ENCODE measurements at regions not wholly inside any gene's neighbourhood (a gene's known extent, or its start where the extent isn't known, plus 50 kb on each side); places are given as distances from the start of the nearest gene placed in this dataset.

- ATAC-seq (ENCODE audit: insufficient read depth, low read depth), result no peak
- Histone ChIP-seq H3K36me3 (ENCODE audit: insufficient read depth, low read length) (no peaks in the 10 kb centered on the region), H3K9me3 (ENCODE audit: insufficient read depth, low read length, severe bottlenecking) (peaks cover 20% of the 10 kb centered on the region), H2AFZ (ENCODE audit: low read depth, low read length) (no peak overlapping the region), H3K4me2 (ENCODE audit: insufficient read depth, low read length) (no peak overlapping the region), H3K27ac (ENCODE audit: low read length) (no peak overlapping the region), H3K4me1 (ENCODE audit: insufficient read depth, low read length) (no peaks in the 10 kb centered on the region), H3K9ac (ENCODE audit: low read depth, low read length) (no peak overlapping the region), H3K27me3 (ENCODE audit: insufficient read depth, low read length, poor library complexity) (peaks cover 10% of the 10 kb centered on the region), H3K4me3 (ENCODE audit: low read depth in 1 of 2, low read length in 2 of 2) (no peak overlapping the region), H3K79me2 (ENCODE audit: insufficient read depth, low read length) (no peaks in the 10 kb centered on the region), H4K20me1 (ENCODE audit: insufficient read depth, low read length) (no peaks in the 10 kb centered on the region)
- no peak for DNase-seq
- TF ChIP-seq CTCF (IDR thresholded peaks at IDR 0.05; ENCODE audit: borderline replicate concordance, extremely low read depth, low read length, poor library complexity, severe bottlenecking), result no peak
- no peak for TF ChIP-seq EZH2 (IDR thresholded peaks at IDR 0.05; ENCODE audit: borderline replicate concordance, low read depth, low read length, severe bottlenecking)
Observed at GRCh38 chr3:135739779-135740178, 225.7 kb upstream of the PPP2R3A start.

- H2AFZ ChIP-seq (ENCODE audit: low read depth, low read length), result no peak overlapping the region
- no peaks in the 10 kb centered on the region for H3K79me2 ChIP-seq (ENCODE audit: insufficient read depth, low read length)
- TF ChIP-seq CTCF (IDR thresholded peaks at IDR 0.05; ENCODE audit: borderline replicate concordance, extremely low read depth, low read length, poor library complexity, severe bottlenecking) (no peak), EZH2 (IDR thresholded peaks at IDR 0.05; ENCODE audit: borderline replicate concordance, low read depth, low read length, severe bottlenecking) (no peak)
- no peak for ATAC-seq (ENCODE audit: insufficient read depth, low read depth)
- no peaks in the 10 kb centered on the region for H3K36me3 ChIP-seq (ENCODE audit: insufficient read depth, low read length)
- H3K27me3 ChIP-seq (ENCODE audit: insufficient read depth, low read length, poor library complexity), result peaks cover 10% of the 10 kb centered on the region
- H3K4me2 ChIP-seq (ENCODE audit: insufficient read depth, low read length), result no peak overlapping the region
- H3K4me1 ChIP-seq (ENCODE audit: insufficient read depth, low read length), result no peaks in the 10 kb centered on the region
- H3K27ac ChIP-seq (ENCODE audit: low read length), result no peak overlapping the region
- no peak for DNase-seq
- H4K20me1 ChIP-seq (ENCODE audit: insufficient read depth, low read length), result no peaks in the 10 kb centered on the region
- no peak overlapping the region for H3K4me3 ChIP-seq (ENCODE audit: low read depth in 1 of 2, low read length in 2 of 2)
- H3K9me3 ChIP-seq (ENCODE audit: insufficient read depth, low read length, severe bottlenecking), result peaks cover 20% of the 10 kb centered on the region
- no peak overlapping the region for H3K9ac ChIP-seq (ENCODE audit: low read depth, low read length)
Observed at GRCh38 chr3:135740211-135740610, 225.3 kb upstream of the PPP2R3A start.

DNA sequence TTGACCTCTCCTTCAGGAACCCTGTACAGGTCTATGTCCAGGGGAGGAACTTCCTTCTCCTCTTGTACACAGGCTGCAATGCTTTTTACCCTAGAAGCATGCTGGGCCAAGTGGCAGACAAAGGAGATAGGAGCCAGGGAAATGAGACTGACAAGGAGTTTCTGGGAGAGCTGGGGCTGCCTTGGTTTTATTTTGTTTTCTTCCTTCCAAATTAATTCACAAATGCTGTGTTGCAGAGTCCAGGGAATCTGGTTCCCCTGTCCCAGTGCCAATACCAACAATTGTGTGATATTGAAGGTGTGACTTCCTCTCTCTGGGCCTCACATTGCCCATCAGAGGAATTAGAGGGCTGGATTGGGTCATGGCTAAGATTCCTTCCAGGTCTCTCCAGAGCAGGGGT is 224.8 kb upstream of the PPP2R3A start:
- no peaks in the 10 kb centered on the region for H3K79me2 ChIP-seq (ENCODE audit: insufficient read depth, low read length)
- no peak overlapping the region for H3K4me3 ChIP-seq (ENCODE audit: low read depth in 1 of 2, low read length in 2 of 2)
- TF ChIP-seq CTCF (IDR thresholded peaks at IDR 0.05; ENCODE audit: borderline replicate concordance, extremely low read depth, low read length, poor library complexity, severe bottlenecking), result no peak
- no peak for TF ChIP-seq EZH2 (IDR thresholded peaks at IDR 0.05; ENCODE audit: borderline replicate concordance, low read depth, low read length, severe bottlenecking)
- no peaks in the 10 kb centered on the region for H3K4me1 ChIP-seq (ENCODE audit: insufficient read depth, low read length)
- ATAC-seq (ENCODE audit: insufficient read depth, low read depth) (no peak), DNase-seq (no peak)
- H3K36me3 ChIP-seq (ENCODE audit: insufficient read depth, low read length), result no peaks in the 10 kb centered on the region
- peaks cover 18% of the 10 kb centered on the region for H3K9me3 ChIP-seq (ENCODE audit: insufficient read depth, low read length, severe bottlenecking)
- H3K4me2 ChIP-seq (ENCODE audit: insufficient read depth, low read length), result no peak overlapping the region
- H4K20me1 ChIP-seq (ENCODE audit: insufficient read depth, low read length), result no peaks in the 10 kb centered on the region
- no peak overlapping the region for H3K27ac ChIP-seq (ENCODE audit: low read length)
- no peak overlapping the region for H2AFZ ChIP-seq (ENCODE audit: low read depth, low read length)
- peaks cover 11% of the 10 kb centered on the region for H3K27me3 ChIP-seq (ENCODE audit: insufficient read depth, low read length, poor library complexity)
- no peak overlapping the region for H3K9ac ChIP-seq (ENCODE audit: low read depth, low read length)

DNA sequence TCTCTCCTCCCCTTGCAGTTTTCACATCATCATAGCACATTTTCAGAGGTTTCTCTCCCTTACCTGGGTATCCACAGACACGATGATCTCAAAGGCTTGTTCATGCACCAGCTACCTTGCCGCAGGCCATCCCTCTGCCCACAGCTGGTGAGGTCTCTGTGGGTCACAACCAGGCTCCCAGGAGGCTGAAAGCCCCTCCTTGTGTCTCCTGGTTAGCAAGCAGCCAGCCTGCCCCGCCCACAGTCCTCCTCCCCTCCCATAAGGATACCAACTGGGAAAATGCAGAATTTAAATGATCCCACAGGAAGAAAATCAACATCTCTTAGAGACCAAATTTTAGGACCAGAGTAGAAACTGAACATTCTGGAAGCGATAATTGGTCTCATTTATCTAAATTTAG is 213.5 kb upstream of the PPP2R3A start:
- Histone ChIP-seq H3K4me1 (ENCODE audit: insufficient read depth, low read length) (no peaks in the 10 kb centered on the region), H3K9me3 (ENCODE audit: insufficient read depth, low read length, severe bottlenecking) (no peaks in the 10 kb centered on the region), H3K4me3 (ENCODE audit: low read depth in 1 of 2, low read length in 2 of 2) (no peak overlapping the region), H3K4me2 (ENCODE audit: insufficient read depth, low read length) (no peak overlapping the region), H3K27me3 (ENCODE audit: insufficient read depth, low read length, poor library complexity) (peaks cover 3% of the 10 kb centered on the region), H3K9ac (ENCODE audit: low read depth, low read length) (no peak overlapping the region), H4K20me1 (ENCODE audit: insufficient read depth, low read length) (no peaks in the 10 kb centered on the region), H3K27ac (ENCODE audit: low read length) (no peak overlapping the region), H2AFZ (ENCODE audit: low read depth, low read length) (no peak overlapping the region), H3K79me2 (ENCODE audit: insufficient read depth, low read length) (no peaks in the 10 kb centered on the region), H3K36me3 (ENCODE audit: insufficient read depth, low read length) (no peaks in the 10 kb centered on the region)
- no peak for ATAC-seq (ENCODE audit: insufficient read depth, low read depth)
- no peak for DNase-seq
- no peak for TF ChIP-seq EZH2 (IDR thresholded peaks at IDR 0.05; ENCODE audit: borderline replicate concordance, low read depth, low read length, severe bottlenecking)
- no peak for TF ChIP-seq CTCF (IDR thresholded peaks at IDR 0.05; ENCODE audit: borderline replicate concordance, extremely low read depth, low read length, poor library complexity, severe bottlenecking)

All from DND-41 (cell line).